T follicular helper cell (primary cell): ENCODE measurements at regions not wholly inside any gene's neighbourhood (a gene's known extent, or its start where the extent isn't known, plus 50 kb on each side); places are given as distances from the start of the nearest gene placed in this dataset.

Experiments
- DNase-seq: peaks from one replicate; pipeline ENCODE4 v3.0.0-alpha.2; 2020; ENCODE audit warnings: low read depth

DNA sequence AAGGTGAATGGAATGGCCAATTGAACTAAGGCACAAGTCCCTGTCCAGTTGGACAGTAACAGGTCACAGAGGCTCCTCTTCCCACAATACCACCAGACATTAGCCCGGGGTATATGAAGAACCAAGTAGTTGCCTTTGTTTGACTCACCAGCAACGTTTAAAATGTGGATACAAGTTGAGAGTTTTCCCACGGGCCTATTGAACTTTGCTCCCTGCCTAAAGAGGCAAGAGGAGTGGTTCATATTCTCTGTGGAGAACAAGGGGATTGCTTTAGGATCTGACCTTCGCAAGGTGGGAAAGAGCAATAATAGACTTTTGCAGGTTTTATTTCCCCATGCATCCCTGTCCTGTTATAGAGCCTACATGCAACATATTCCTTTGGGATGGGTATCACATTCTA, 177.2 kb downstream of the POU4F1 start:
- DNase-seq = no peak

DNA sequence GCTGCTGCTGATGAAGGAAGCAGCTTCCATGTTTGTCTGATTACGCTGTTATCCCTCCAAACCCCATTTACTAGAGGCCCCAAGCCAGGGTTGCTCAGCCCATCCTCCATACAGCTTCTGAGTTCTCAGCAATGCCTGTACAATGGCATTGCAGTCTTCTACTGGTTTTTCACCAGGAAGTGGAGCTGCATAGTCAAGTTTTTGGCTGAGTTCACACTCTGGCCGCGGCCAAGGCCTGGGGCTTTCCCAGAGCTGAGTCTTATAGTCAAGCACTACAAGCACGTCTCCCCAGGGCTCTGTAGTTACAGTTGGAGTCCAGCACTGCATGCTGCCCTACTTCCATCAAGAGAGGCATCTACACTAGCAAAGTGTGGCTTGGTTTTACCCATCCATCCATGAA, 182.5 kb downstream of the POU4F1 start:
- no peak for DNase-seq

DNA sequence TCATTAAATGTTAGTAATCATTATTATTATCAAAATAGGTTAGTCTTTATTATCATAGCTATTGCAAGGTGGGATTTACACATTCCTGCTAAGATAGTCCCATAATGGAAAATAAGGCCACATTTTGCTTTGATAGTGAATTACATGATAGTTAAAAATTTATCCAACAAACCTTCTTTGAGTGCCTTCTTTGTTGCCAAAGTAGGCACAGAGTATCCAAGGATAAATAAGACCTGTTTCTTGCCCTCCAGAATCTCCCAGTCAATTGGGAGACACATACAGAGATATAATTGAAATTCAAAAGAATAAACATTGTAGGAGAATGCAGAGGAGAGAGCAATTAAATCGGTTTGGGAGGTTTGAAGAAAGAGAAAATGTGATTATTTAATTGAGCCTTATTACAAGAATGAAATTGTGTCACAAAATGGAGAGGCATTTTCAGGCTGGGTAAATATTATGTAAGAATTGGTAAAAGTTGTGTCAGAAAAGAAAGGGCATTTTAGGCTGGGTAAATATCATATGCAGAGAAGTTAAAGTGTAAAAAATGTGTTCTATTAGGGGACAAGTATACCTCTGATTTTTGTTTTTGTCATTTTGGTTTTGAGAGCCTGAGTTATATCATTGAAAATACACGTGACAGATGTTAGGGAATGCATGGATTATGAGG, 189.3 kb downstream of the POU4F1 start:
- no peak for DNase-seq

DNA sequence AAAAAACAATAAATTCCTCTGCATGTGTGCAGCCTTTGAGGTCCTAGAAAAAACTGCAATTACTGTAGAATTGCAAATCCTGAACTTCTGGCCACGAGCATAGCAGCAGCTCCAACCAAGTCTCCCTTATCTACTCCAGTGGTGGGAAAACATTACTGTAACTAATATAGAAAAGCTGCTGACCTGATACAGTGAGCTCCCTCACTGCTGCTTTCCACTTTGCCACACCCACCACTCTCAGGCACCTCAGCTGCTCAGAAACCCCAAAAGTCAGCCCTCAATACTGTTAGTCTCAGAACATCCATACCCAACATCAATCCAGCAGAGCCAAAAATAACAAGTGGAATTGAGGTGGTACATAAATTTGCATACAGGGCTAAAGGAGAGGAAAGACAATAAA, 192.5 kb downstream of the POU4F1 start:
- no peak for DNase-seq

- no peak for DNase-seq
Measured at GRCh38 chr13:78410164-78410563, 193.2 kb downstream of the POU4F1 start.

DNA sequence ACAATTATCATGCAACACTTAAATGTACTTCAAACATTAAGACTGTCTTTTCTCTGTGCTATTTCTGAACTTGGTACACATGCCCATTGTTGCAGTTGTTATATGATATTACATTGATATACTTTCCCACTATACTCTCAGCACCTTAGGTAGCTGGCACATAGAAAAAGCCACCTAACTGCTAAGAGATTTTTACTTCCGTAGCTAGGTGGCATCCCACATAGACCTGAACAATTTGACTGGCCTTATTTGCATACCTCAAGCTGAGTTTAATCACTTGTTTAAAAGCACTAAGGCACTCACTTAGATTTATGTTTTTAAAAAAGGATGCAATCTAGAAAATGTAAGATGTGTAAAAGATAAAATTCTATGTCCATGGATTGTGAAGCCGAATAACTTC, 194.2 kb downstream of the POU4F1 start:
- DNase-seq = no peak

- DNase-seq = no peak
Measured at GRCh38 chr13:78404846-78405360, 198.4 kb downstream of the POU4F1 start.

GRCh38 chr13:78402708-78403400, 200.5 kb downstream of the POU4F1 start:
- DNase-seq = no peak

DNA sequence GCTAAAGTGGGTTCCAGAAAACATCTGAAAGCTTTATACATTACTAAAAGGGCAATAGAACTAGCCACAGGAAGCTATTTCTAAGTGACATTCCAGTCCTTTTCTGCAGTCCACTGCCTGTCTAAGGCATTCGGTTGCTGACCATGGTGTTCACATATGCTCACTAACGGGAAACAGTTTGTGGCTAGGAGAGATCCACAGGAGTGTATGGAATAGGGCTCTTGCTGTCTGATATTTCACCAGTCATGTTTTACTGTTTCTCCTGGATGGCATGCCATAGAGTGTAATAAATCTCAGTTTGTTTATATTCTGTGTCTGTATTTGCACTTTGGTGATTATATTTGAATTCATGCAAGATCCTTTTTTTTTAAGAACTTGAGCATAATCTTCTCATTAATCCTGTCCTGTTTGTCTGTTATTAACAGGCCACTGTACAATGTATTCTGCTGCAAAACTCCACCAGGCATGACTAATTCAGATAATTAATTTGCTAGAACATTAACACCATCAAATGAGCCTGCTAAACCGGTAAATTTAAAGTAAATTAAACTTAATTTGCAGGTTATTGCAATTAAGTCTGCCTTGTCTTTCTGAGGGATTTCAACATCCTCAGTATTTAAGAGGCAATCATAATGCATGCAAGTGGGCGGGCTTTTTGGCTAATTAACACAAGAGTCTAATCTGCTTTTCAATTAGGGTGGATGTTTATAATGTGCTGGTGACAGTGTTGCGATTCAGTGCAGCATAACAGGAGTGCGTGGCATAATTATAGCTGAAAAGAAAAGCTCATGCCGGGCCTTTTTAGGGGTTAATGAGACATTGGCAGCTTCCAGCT, 201.3 kb downstream of the POU4F1 start:
- DNase-seq = no peak

GRCh38 chr13:78398743-78399410, 204.5 kb downstream of the POU4F1 start:
- no peak for DNase-seq

- DNase-seq = no peak
Measured at GRCh38 chr13:78393286-78394142, 209.8 kb downstream of the POU4F1 start.

DNA sequence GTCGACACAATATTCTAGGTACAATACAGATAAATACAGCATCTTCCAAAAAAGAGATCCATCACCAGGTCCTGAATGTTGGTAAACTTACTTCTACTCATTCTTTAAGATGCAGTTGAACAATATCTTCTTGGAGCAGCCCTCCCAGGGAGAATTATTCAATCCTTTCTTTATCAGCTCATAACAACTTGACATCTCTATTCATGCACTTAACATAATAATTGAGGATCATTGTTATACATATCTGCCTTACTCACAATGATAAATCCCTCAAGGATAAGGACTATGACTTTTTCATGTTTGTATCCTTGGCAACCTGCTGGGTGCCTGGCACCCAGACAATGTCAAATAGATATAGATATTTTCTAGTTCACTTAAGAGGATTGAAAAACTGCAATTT, 219.5 kb downstream of the POU4F1 start:
- no peak for DNase-seq

DNA sequence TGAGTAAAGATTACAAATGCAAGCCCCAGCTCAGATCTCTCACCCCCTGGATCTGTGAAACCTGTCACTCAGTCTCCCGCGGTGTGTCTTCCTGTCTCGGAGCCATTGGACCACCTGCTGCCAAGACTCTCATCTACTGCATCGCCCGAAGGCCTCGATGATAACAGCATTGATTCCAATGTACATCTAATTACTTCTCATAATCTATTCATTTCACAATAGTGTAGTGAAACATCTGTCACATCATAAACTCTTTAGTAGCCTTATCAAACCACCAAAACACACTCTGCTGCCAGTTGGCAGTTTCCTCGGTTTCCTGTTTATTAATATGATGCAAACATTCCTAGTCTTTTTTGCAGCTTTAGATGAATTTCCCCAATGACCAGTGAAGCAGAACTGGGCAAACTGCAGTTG, 220.3 kb downstream of the POU4F1 start:
- no peak for DNase-seq

DNA sequence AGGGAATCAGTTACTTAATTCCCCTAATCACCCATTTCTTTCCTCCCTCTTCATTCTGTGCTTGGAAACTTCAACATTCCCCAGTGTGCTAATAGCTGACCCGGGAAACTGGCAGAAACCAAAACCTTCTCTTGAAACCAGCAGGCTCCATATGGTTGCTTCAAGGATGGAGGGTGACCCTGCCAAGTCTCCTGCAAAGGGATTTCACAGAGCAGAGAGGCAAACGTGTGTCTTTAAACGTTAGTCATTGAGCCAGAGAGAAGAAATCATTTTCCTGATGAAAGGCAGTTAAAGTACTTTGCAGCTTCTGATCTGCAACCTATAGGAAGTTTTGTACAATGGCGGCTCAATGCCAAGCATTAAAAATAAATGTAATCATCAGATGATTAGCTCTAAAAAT, 220.9 kb downstream of the POU4F1 start:
- DNase-seq = no peak

DNA sequence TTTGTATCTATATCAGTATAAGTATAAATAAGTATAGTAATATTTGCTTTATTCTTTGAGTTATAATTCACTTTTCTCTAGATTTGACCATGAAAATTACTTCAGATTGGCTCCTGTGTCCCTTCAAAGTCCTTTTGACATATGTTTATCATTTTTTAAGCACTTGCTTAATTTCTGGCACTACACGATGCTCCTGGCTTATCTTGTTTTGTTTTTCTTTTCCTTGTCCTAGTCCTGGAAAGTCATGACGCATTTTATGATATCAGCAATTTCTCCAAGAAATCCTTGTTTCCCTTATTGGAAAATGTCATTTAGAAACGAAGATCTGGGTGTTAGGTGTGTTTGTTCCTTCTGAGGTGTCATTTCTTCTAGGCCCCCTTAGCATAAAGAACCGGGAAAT, 226.5 kb downstream of the POU4F1 start:
- no peak for DNase-seq

- no peak for DNase-seq
Measured at GRCh38 chr13:78376033-78376432, 227.3 kb downstream of the POU4F1 start.

DNA sequence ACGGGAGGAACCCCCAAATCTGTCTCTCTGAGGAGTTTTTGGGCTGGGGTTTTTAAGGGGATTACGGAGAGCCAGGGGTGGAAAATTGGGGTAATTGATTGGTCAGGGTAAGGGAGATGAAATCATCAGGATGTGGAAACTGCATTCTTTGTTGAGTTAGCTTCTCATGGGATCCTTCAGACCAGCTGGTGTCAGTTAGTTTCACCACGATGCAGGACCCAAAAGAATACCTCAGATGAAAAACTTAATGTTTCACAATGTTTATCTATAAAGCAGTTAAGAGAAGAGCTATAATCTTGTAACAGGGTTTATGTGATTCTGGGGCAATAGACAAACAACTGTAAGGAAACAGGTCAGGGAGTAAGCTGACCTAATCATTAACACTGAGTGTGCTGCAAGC, 230.8 kb downstream of the POU4F1 start:
- no peak for DNase-seq

GRCh38 chr13:78370231-78370630, 233.1 kb downstream of the POU4F1 start:
- no peak for DNase-seq

DNA sequence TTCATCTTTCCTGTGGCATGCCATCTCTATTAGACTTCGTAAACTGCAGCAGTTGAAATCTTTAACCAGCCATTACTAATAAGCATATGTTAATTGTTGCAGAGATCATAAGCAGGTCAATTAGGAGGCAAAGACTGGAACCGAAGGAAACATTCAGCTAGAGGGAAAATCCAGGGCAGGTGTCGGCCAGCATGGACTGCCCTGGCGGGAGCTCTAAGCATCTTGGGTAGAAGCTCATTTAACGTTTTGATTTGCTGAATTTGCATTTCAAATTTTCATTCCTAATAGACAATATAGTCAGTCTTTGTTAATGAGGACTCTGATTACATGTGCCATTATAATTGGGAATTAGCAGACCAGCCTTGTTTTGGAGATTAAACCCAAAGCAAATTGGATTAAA, 238.6 kb downstream of the POU4F1 start:
- no peak for DNase-seq

- DNase-seq = no peak
Measured at GRCh38 chr13:78341032-78341431, 262.3 kb downstream of the POU4F1 start.

- no peak for DNase-seq
Measured at GRCh38 chr13:78339927-78340326, 263.4 kb downstream of the POU4F1 start.
